ENCODE measurements at regions not wholly inside any gene's neighbourhood (a gene's known extent, or its start where the extent isn't known, plus 50 kb on each side); places are given as distances from the start of the nearest gene placed in this dataset.
"Not testable (repeated sequence)": the region's sequence is repeated elsewhere in the genome, so short reads cannot be mapped to it uniquely, and the experiment has no call there.

- DNase-seq (ENCODE audit: extremely low spot score), result no peak
- TF ChIP-seq CTCF (IDR thresholded peaks at IDR 0.05; ENCODE audit: control extremely low read depth, extremely low read depth, low read depth, missing control alignments), result no peak
- CTCF ChIA-PET, result interaction anchor here (1.3 kb wide), 1 partner anchor 11 kb away, joined by 3 read pairs; no protein-coding TSS in a partner anchor
- POLR2A ChIA-PET, result no interaction called here
These were observed 501.9 kb upstream of the SEMA3D start for GRCh38 chr7:85688712-85689111.

GRCh38 chr7:85686401-85687181, 499.7 kb upstream of the SEMA3D start:
- no peak for TF ChIP-seq CTCF (IDR thresholded peaks at IDR 0.05; ENCODE audit: control extremely low read depth, extremely low read depth, low read depth, missing control alignments)
- no peak for DNase-seq (ENCODE audit: extremely low spot score)
- ChIA-PET CTCF (interaction anchor here (1.4 to 1.9 kb wide), 2 partner anchors 9 to 10 kb away, joined by 4 to 5 read pairs; no protein-coding TSS in a partner anchor), POLR2A (no interaction called here)

GRCh38 chr7:85685901-85686300, 499.0 kb upstream of the SEMA3D start:
- POLR2A ChIA-PET, result no interaction called here
- no peak for TF ChIP-seq CTCF (IDR thresholded peaks at IDR 0.05; ENCODE audit: control extremely low read depth, extremely low read depth, low read depth, missing control alignments)
- CTCF ChIA-PET, result interaction anchor here (1.9 kb wide), 1 partner anchor 11 kb away, joined by 5 read pairs; no protein-coding TSS in a partner anchor
- DNase-seq (ENCODE audit: extremely low spot score), result no peak

GRCh38 chr7:85682833-85683620, 496.2 kb upstream of the SEMA3D start:
- TF ChIP-seq CTCF (IDR thresholded peaks at IDR 0.05; ENCODE audit: control extremely low read depth, extremely low read depth, low read depth, missing control alignments), result no peak
- ChIA-PET POLR2A (no interaction called here), CTCF (interaction anchor here (1.0 to 1.1 kb wide), 2 partner anchors 10 to 14 kb away, joined by 3 read pairs; no protein-coding TSS in a partner anchor)
- no peak for DNase-seq (ENCODE audit: extremely low spot score)

- no peak for TF ChIP-seq CTCF (IDR thresholded peaks at IDR 0.05; ENCODE audit: control extremely low read depth, extremely low read depth, low read depth, missing control alignments)
- ChIA-PET CTCF (no interaction called here), POLR2A (no interaction called here)
- no peak for DNase-seq (ENCODE audit: extremely low spot score)
These were observed 494.4 kb upstream of the SEMA3D start for GRCh38 chr7:85681241-85681640.

GRCh38 chr7:85675093-85675492, 488.2 kb upstream of the SEMA3D start:
- POLR2A ChIA-PET; DNase-seq (ENCODE audit: extremely low spot score); CTCF ChIA-PET: not testable (repeated sequence)

- ChIA-PET POLR2A (no interaction called here), CTCF (interaction anchor here (1.0 to 1.6 kb wide), 2 partner anchors 11 to 39 kb away, joined by 3 to 4 read pairs; no protein-coding TSS in a partner anchor)
- TF ChIP-seq CTCF (IDR thresholded peaks at IDR 0.05; ENCODE audit: control extremely low read depth, extremely low read depth, low read depth, missing control alignments), result no peak
- no peak for DNase-seq (ENCODE audit: extremely low spot score)
These were observed 487.0 kb upstream of the SEMA3D start for GRCh38 chr7:85673876-85674275.

Data from GM10248 (cell line).